SK-N-MC (cell line): ENCODE measurements at regions not wholly inside any gene's neighbourhood (a gene's known extent, or its start where the extent isn't known, plus 50 kb on each side); places are given as distances from the start of the nearest gene placed in this dataset.

Experiments used
- EZH2 ChIP-seq: fragments of 200-600 bp; sonication (generic); IDR thresholded peaks from one replicate; pipeline ENCODE4 v1.6.1; 2017; ENCODE audit warnings: antibody characterized with exemption
- FOXP2 ChIP-seq: optimal IDR thresholded peaks from 2 replicates; pipeline ENCODE3; 2011; ENCODE audit warnings: mild to moderate bottlenecking, moderate library complexity; ENCODE audit not compliant: insufficient read depth; ENCODE audit errors: extremely low read length, control extremely low read depth
- POLR2AphosphoS5 ChIP-seq: IDR thresholded peaks from 2 replicates; pipeline ENCODE4 v1.6.1; 2012; ENCODE audit warnings: mild to moderate bottlenecking, low read depth, low read length, borderline replicate concordance

DNA sequence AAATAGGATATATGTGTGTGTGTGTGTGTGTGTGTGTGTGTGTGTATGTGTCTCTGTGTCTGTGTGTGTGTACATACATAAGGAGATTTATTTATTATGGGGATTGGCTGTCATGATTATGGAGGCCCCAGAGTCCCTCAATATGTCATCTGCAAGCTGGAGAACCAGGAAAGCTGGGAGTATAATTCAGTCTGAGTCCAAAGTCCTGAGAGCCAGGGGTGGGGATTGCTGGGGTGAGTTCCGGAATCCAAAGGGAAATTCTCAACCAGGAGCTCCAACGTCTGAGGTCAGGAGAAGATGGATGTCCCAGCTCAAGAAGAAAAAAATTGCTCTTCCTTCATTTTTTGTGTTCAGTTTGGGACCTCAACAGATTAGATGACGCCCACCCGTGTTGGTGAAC is 50.7 kb upstream of the PLPP4 start:
- TF ChIP-seq POLR2AphosphoS5 (no peak), EZH2 (no peak), FOXP2 (no peak)
